Upper lobe of left lung (tissue), 4 donors: ENCODE measurements at regions not wholly inside any gene's neighbourhood (a gene's known extent, or its start where the extent isn't known, plus 50 kb on each side); places are given as distances from the start of the nearest gene placed in this dataset.

Experiments used
- CTCF ChIP-seq, 6 experiments: fragments of 450-650 bp in 4 of 6; fragments of 200-600 bp in 2 of 6; sonication (generic) in 2 of 6; IDR thresholded peaks; one replicate each; pipeline ENCODE4 v1.5.1; 2016 to 2019; ENCODE audit warnings: antibody characterized with exemption in 6 of 6
- EP300 ChIP-seq, 4 donors: sonication (generic); formaldehyde crosslinking; IDR thresholded peaks; one replicate each; pipeline ENCODE4 v1.5.1; 2017; ENCODE audit warnings: antibody characterized with exemption in 4 of 4, control low read depth in 2 of 4
- POLR2AphosphoS5 ChIP-seq, 2 donors: sonication (generic); formaldehyde crosslinking; IDR thresholded peaks; one replicate each; pipeline ENCODE4 v1.5.1; 2017; ENCODE audit warnings: antibody characterized with exemption in 2 of 2

GRCh38 chr16:80208015-80208414 is 332.8 kb upstream of the DYNLRB2 start:
- TF ChIP-seq CTCF (IDR thresholded peaks at IDR 0.05), result no peak
- no peak for TF ChIP-seq POLR2AphosphoS5 (IDR thresholded peaks at IDR 0.05)
- no peak for TF ChIP-seq EP300 (IDR thresholded peaks at IDR 0.05)
